IMR-90 (cell line): ENCODE measurements at regions not wholly inside any gene's neighbourhood (a gene's known extent, or its start where the extent isn't known, plus 50 kb on each side); places are given as distances from the start of the nearest gene placed in this dataset.

Experiments
- ATAC-seq: fragments of 200-7000 bp; cut with Tn5 transposase; 2 replicates; pipeline ENCODE4 v1.9.1; 2020; ENCODE audit warnings: low read depth, mild to moderate bottlenecking, moderate library complexity
- BruUV-seq: library from RNA; stranded (reverse); fragments of 400-500 nt; replicated peaks from 2 replicates; lab custom pipeline; 2021; lab: Mats Ljungman, UMichigan
- CTCF ChIA-PET: fragments of 300-600 bp; formaldehyde crosslinking; extraction: SDS; loops from one replicate; lab custom pipeline; 2021; ENCODE audit warnings: antibody characterized with exemption; lab: Yijun Ruan, JAX
- POLR2A ChIA-PET: fragments of 300-600 bp; sonication (Branson Sonifier 250); formaldehyde crosslinking; loops from one replicate; lab custom pipeline; 2022; ENCODE audit warnings: antibody characterized with exemption; ENCODE audit not compliant: unreplicated experiment; lab: Charles Lee
- DNase-seq: peaks from one replicate; pipeline ENCODE4 v3.0.0; 2013
- H2AFZ ChIP-seq: replicated peaks from 2 replicates; pipeline ENCODE3; 2013; ENCODE audit warnings: low read length, mild to moderate bottlenecking; ENCODE audit not compliant: poor library complexity
- H2AK5ac ChIP-seq: 2 replicates; pipeline ENCODE4 v1.6.1; 2013; ENCODE audit warnings: low read depth, low read length, inconsistent platforms
- H2AK9ac ChIP-seq: replicated peaks from 2 replicates; pipeline ENCODE3; 2013; ENCODE audit warnings: mild to moderate bottlenecking, low read depth, low read length, moderate library complexity; ENCODE audit not compliant: poor library complexity
- H2BK120ac ChIP-seq: 2 replicates; pipeline ENCODE4 v1.6.1; 2013; ENCODE audit warnings: low read depth, low read length, inconsistent platforms
- H2BK15ac ChIP-seq: 3 replicates; pipeline ENCODE4 v1.6.1; 2013; ENCODE audit warnings: low read depth, low read length, inconsistent platforms
- H2BK20ac ChIP-seq: 2 replicates; pipeline ENCODE4 v1.6.1; 2013; ENCODE audit warnings: low read depth, mild to moderate bottlenecking, inconsistent platforms, low read length, moderate library complexity
- H2BK5ac ChIP-seq: 2 replicates; pipeline ENCODE4 v1.6.1; 2013; ENCODE audit warnings: mild to moderate bottlenecking, low read depth, low read length, inconsistent platforms; ENCODE audit not compliant: poor library complexity, severe bottlenecking
- H3K14ac ChIP-seq: replicated peaks from 2 replicates; pipeline ENCODE4 v1.6.1; 2013; ENCODE audit warnings: low read depth, low read length, inconsistent platforms
- H3K18ac ChIP-seq: 2 replicates; pipeline ENCODE4 v1.6.1; 2013; ENCODE audit warnings: low read depth, low read length, control low read depth
- H3K23ac ChIP-seq: 2 replicates; pipeline ENCODE4 v1.6.1; 2013; ENCODE audit warnings: low read depth, low read length, inconsistent platforms
- H3K27ac ChIP-seq: 2 replicates; pipeline ENCODE4 v1.5.1; 2013; ENCODE audit warnings: mild to moderate bottlenecking, control low read depth, low read length; ENCODE audit not compliant: insufficient read depth
- H3K27me3 ChIP-seq: 2 replicates; pipeline ENCODE4 v1.6.1; 2013; ENCODE audit warnings: low read length; ENCODE audit not compliant: control insufficient read depth, insufficient read depth
- H3K36me3 ChIP-seq: 2 replicates; pipeline ENCODE4 v1.6.1; 2013; ENCODE audit warnings: low read length, mixed read lengths; ENCODE audit not compliant: control insufficient read depth, insufficient read depth
- H3K4ac ChIP-seq: 2 replicates; pipeline ENCODE4 v1.6.1; 2013; ENCODE audit warnings: low read depth, low read length, inconsistent platforms
- H3K4me1 ChIP-seq: 2 replicates; pipeline ENCODE4 v1.6.1; 2013; ENCODE audit warnings: low read length, mixed read lengths; ENCODE audit not compliant: control insufficient read depth, insufficient read depth
- H3K4me2 ChIP-seq: 2 replicates; pipeline ENCODE4 v1.6.1; 2013; ENCODE audit warnings: low read depth, mild to moderate bottlenecking, control low read depth, low read length, moderate library complexity
- H3K4me3 ChIP-seq: 2 replicates; pipeline ENCODE4 v1.5.1; 2013; ENCODE audit warnings: low read depth, mild to moderate bottlenecking, control low read depth, low read length, moderate library complexity; ENCODE audit not compliant: insufficient read depth
- H3K56ac ChIP-seq: 2 replicates; pipeline ENCODE4 v1.6.1; 2013; ENCODE audit warnings: low read length, inconsistent platforms; ENCODE audit not compliant: insufficient read depth; ENCODE audit errors: extremely low read depth
- H3K79me1 ChIP-seq, 2 experiments: 2 replicates each; pipeline ENCODE4 v1.6.1; 2013; ENCODE audit warnings: low read length in 2 of 2, inconsistent platforms in 1 of 2, low read depth in 1 of 2
- H3K9ac ChIP-seq: 2 replicates; pipeline ENCODE4 v1.6.1; 2013; ENCODE audit warnings: low read depth, low read length, control low read depth
- H3K9me1 ChIP-seq: 2 replicates; pipeline ENCODE4 v1.6.1; 2013; ENCODE audit warnings: low read length, inconsistent platforms; ENCODE audit not compliant: insufficient read depth
- H3K9me3 ChIP-seq: 2 replicates; pipeline ENCODE4 v1.6.1; 2013; ENCODE audit warnings: low read length; ENCODE audit not compliant: control insufficient read depth, insufficient read depth
- H4K20me1 ChIP-seq: 2 replicates; pipeline ENCODE4 v1.6.1; 2013; ENCODE audit warnings: low read length, inconsistent platforms; ENCODE audit not compliant: insufficient read depth
- H4K5ac ChIP-seq: 2 replicates; pipeline ENCODE4 v1.6.1; 2013; ENCODE audit warnings: mild to moderate bottlenecking, low read depth, low read length, control low read depth
- H4K8ac ChIP-seq, 2 experiments: 2 replicates each; pipeline ENCODE4 v1.6.1; 2013; ENCODE audit warnings: low read depth in 2 of 2, low read length in 2 of 2, control low read depth in 1 of 2, inconsistent platforms in 1 of 2
- H4K91ac ChIP-seq: 2 replicates; pipeline ENCODE4 v1.6.1; 2013; ENCODE audit warnings: low read depth, low read length, inconsistent platforms; ENCODE audit not compliant: insufficient read depth
- CTCF ChIP-seq: conservative IDR thresholded peaks from 2 replicates; pipeline ENCODE4 v1.5.1; 2012; ENCODE audit warnings: mild to moderate bottlenecking, low read depth, low read length, improper control_type of control experiment
- WGBS, 2 experiments: methylation state at CpG; one replicate each; pipeline versions ENCODE4 v1.1.5 to v1.1.7; 2013; ENCODE audit warnings: missing lambda C conversion rate in 2 of 2; ENCODE audit not compliant: insufficient read length in 1 of 2; ENCODE audit errors: extremely low coverage in 2 of 2; 5-methylcytosine and 5-hydroxymethylcytosine counted together
- dilution Hi-C: fragments of 300-500 bp; cut with HindIII; formaldehyde crosslinking; loops from one replicate; pipeline ENCODE4 v1.14.3; 2018; ENCODE audit warnings: low sequenced_read_pairs; ENCODE audit not compliant: unreplicated experiment
- in situ Hi-C: fragments of 300-500 bp; cut with MboI; formaldehyde crosslinking; loops from 3 replicates; pipeline ENCODE4 v1.14.3; 2019; ENCODE audit warnings: low sequenced_read_pairs, inconsistent platforms, mixed read lengths
- intact Hi-C: fragments of 100-400 bp; cut with micrococcal nuclease; formaldehyde crosslinking; loops from 2 replicates; pipeline ENCODE4 v1.10.0; 2022

- no peaks in the 10 kb centered on the region for H3K9me1 ChIP-seq
- no peak overlapping the region for H2BK15ac ChIP-seq
- H2BK20ac ChIP-seq: no peak overlapping the region
- H2BK5ac ChIP-seq: no peak overlapping the region
- H3K27me3 ChIP-seq: no peaks in the 10 kb centered on the region
- no peak overlapping the region for H3K56ac ChIP-seq
- no peak overlapping the region for H2AK5ac ChIP-seq
- BruUV-seq: no TSS peak
- ChIA-PET CTCF (no interaction called here), POLR2A (no interaction called here)
- H4K8ac ChIP-seq: no peak overlapping the region
- no peak overlapping the region for H2BK120ac ChIP-seq
- no peak overlapping the region for H4K5ac ChIP-seq
- H3K4ac ChIP-seq: no peak overlapping the region
- no peaks in the 10 kb centered on the region for H4K20me1 ChIP-seq
- no peak for TF ChIP-seq CTCF
- H3K36me3 ChIP-seq: no peaks in the 10 kb centered on the region
- ATAC-seq (no peak), DNase-seq (no peak)
- no peak overlapping the region for H3K14ac ChIP-seq
- in situ Hi-C loops: no loop called here
- no peaks in the 10 kb centered on the region for H3K79me1 ChIP-seq
- H2AFZ ChIP-seq: no peak overlapping the region
- H3K4me2 ChIP-seq: no peak overlapping the region
- intact Hi-C loops: no loop called here
- dilution Hi-C loops: no loop called here
- H4K91ac ChIP-seq: no peak overlapping the region
- no peak overlapping the region for H3K4me3 ChIP-seq
- H3K27ac ChIP-seq: no peak overlapping the region
- no peak overlapping the region for H2AK9ac ChIP-seq
- H3K18ac ChIP-seq: no peak overlapping the region
- no peaks in the 10 kb centered on the region for H3K4me1 ChIP-seq
- WGBS, 2 experiments: no CpG with 5 or more reads among the region's 3 CpGs
- no peak overlapping the region for H3K23ac ChIP-seq
- peaks cover 8% of the 10 kb centered on the region; the same call in 1 of the 2 replicates for H3K9me3 ChIP-seq
- no peak overlapping the region for H3K9ac ChIP-seq
Measured at GRCh38 chr2:139357972-139358371, 577.8 kb upstream of the NXPH2 start.
